NCI-H2196 (cell line): ENCODE measurements at regions not wholly inside any gene's neighbourhood (a gene's known extent, or its start where the extent isn't known, plus 50 kb on each side); places are given as distances from the start of the nearest gene placed in this dataset.
A peak's percentile ranks its signal among the peaks of the same experiment; 100 is the strongest.

Source experiments
- DNase-seq: peaks from one replicate; lab custom pipeline; 2025; ENCODE audit not compliant: unreplicated experiment; lab: John Stamatoyannopoulos, UW

DNA sequence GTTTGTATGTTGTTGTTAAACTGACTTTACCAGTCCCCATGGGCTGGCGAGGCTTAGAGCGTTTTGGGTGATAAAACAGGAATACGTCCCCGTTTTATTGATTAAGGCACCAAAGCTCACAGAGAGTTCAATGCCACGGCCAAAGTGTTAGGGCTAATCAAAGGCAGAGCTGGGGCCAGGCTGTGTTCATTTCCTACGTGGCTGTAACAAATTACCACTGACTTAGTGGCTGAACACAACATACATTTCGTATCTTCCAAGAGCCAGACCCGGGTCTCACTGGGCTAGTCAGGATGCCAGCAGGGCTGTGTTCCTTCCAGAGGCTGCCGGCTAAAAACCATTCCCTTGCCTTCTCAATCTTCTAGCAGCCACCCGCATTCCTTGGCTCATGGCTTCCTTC is 94.4 kb upstream of the HABP2 start:
- no peak for DNase-seq

GRCh38 chr10:113458944-113459343 is 93.9 kb upstream of the HABP2 start:
- no peak for DNase-seq

DNA sequence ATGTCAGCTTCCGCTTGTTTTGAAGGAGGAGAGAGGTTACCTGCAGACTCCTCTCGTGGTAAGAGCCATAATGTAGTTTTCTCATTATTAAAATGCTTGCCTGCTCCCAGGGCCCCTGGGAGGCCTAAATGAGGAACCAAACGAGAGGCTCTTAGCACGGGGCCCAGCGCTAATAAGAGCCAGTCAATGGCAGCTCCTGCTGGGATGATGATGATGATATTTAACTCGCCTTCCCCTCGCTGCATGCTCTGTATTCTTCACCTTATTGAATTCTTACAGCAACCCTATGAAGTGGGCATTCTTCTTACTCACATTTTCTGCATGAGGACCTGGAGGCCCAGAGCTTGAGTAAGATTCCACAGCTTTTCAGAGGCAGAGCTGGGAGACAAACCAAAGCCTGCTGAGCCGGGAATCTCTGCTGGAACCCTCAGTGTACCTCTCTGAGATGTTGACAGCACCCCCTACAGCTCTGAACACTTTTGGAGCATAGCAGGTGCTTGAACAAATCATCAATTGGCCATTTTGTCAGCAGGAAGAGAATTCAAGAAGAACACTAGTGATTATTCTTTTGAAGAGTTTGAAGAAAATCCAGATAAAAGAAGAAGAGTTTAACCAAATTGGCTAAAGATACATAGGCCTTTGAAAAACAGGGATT is 93.1 kb upstream of the HABP2 start:
- DNase-seq = no peak

DNA sequence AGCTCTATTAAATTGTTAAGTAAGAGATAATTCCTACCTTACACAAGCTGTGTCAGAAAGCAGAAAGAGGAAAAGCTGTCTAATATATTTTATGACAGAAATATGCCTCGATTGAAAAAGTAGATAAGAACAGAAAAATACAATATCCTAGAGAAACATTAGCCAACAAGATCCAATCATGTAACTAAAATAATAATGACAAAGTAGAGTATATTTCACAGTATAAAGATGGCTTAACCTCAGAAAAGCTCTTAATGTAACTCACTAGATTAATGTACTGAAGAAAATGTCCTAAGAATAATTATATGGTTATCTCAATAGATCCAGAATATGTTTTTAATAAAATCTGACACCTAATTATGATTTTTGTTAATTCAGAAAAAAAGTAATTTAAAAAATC is 89.8 kb upstream of the HABP2 start:
- DNase-seq = no peak

DNA sequence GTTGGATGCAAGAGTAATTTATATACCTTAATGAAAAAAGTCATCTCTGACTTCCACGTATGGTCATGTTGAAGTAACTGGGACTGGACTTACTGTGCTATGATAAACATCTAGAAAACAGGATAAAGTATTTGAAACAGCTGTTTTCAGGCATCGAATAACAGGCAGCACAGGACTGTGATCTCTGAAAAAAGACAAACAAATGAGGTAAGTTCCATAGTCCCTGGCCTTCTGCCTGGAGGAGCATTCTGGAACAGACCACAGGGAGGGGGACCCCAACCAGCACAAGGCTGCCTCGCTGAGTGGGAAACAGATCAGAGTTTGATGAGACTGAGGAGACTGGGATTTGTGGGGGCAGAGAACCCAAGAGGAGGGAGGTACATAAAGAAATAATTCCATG is 89.1 kb upstream of the HABP2 start:
- DNase-seq = no peak

- DNase-seq = no peak
Observed at GRCh38 chr10:113469796-113470195, 83.1 kb upstream of the HABP2 start.

DNA sequence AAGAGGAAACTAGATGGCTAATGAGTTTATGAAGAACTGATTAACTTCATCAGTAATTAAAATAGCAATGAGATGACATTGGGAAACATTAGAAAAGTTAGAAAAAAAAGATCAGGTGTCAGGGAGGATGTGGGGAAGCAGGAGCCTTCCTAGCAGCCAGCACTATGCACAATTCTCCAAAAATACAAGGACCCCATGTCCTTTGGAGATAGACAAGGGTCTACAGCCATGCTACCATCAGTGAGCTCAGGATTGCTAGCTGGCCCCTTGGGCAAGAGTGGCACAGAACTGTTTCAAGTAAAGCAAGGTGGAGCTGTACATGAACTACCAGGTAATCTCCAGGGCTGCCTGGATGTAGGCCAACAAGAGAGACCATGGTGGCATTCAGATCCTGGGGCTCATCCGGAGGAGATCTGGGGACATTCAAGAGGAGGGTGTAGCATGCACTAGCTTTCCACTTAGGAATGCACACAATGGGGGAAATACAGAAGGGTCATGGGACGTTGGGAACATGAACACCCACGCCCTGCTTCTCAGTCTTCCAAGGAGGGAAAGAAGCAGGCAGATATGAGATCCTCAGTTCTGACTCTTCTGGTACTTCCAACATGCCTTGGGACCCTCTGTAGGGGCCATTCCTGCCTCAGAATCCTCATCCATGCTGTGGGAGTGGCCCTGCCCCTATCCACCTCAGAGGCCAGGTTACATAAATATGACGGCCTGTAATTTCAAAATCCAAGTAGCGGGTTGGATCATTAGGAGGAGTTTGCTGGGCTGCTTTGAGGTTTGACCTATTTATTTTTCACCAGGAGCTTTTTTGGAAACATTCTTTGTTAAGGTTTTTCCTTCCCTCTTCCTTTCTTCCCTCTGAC is 82.2 kb upstream of the HABP2 start:
- DNase-seq = no peak

DNA sequence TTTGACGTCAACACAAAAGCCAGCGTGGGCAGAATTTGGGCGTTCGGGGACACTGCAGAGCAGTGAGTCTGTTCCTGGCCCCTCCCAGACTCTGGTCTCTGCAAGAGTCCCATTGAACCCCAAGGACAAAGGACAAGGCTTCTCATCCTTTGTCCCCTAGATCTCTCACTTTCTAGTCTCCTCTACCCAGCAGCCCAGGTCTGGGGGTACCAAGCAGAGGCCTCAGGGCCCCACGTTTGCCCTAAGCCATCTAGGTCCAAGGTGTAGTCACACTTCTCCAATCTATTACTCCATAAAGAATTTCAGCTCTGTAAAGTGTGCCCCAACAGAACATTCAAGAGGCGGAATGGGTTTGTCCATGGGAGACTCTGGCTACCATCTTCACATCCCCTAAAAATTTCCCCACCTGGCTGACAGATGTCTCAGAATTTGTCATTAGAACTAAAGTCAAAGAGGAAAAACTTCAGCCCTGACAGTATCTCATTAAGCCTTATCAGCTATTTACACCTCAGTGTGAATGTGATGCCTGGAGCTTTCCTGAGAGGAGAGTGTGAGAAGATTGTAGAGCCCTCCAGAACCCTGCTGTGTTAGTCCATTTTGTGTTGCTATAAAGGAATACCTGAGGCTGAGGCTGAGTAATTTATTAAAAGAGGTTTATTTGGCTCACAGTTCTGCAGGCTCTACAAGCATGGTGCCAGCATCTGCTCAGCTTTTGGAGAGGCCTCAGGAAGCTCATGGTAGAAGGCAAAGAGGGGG is 81.4 kb upstream of the HABP2 start:
- DNase-seq = no peak

DNA sequence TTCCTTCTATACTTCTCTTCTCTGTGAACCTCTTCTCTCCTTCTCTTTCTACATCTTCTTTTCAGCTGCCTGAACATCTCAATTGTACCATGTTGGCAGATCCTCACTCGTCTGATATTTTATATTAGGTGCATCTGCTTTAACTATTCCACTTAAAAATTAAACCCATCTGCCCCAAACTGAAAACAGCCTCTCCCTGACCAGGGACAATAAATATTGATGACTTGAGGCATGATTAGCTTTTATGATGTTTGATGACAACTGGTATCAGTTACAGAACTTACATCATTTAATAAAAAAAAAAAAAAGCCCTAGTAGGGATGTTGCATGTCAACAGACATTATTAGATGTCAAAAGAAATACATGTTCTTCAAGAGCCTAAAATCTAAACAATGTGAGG is 79.8 kb upstream of the HABP2 start:
- DNase-seq = no peak

DNA sequence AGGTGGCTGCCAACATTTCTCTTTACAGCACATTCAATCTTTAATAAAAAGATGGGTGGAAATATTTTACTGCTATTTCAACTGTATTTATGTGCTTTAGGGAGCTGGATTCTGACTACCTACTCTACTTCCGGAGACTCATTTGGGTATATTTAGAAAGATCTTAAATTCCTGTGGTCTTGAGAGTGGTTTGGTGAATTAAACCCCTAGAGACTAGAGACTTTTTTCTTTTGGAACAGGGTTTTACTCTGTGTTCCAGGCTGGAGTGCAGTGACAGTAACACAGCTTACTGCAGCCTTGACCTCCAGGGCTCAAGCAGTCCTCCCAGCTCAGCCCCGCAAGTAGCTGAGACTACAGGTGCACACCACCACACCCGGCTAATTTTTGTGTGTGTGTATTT is 79.0 kb upstream of the HABP2 start:
- DNase-seq = no peak

GRCh38 chr10:113474752-113475151 is 78.1 kb upstream of the HABP2 start:
- no peak for DNase-seq

- no peak for DNase-seq
Observed at GRCh38 chr10:113475381-113475807, 77.5 kb upstream of the HABP2 start.

DNA sequence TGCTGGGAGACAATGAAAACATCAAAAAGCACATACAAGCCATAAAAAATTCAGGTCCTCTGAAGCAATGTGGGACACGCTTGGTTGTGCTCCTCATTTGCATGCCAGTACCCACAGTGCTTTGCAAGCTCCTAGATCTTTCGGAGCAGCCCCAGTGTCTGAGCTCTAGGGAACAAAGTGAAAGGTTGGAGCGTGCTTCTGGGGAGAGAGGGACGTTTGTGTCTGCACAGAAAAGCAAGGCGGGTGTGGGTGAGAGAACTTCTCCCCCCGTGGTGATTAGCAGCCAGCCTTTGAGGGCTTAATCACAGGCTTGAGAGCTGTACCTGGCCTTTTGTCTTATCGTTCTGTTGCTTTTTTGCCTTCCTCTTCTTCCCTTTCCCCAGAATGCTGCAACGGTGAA is 76.7 kb upstream of the HABP2 start:
- no peak for DNase-seq

- DNase-seq = no peak
Observed at GRCh38 chr10:113476673-113477072, 76.2 kb upstream of the HABP2 start.

DNA sequence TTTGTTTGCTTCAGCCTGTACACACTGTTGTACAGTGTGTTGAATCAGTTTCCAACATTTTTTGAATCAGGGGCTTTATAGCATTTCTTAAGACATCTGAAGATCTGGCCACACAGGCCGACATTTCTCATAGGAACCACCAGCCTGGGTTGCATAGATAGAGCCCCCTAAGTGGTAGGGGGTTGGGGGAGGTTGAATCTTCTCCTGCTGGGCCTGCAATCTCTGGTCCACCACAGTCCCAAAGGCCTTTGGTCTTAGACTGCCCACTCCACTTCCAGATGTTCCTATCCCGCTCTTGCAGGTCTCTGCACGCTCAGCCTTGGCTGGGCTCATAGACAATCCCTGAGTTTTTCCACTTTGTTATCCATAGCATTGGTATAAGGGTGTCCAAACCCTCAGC is 75.4 kb upstream of the HABP2 start:
- no peak for DNase-seq

- DNase-seq = no peak
Observed at GRCh38 chr10:113479346-113480080, 73.3 kb upstream of the HABP2 start.

GRCh38 chr10:113480081-113480360 is 72.8 kb upstream of the HABP2 start:
- no peak for DNase-seq

DNA sequence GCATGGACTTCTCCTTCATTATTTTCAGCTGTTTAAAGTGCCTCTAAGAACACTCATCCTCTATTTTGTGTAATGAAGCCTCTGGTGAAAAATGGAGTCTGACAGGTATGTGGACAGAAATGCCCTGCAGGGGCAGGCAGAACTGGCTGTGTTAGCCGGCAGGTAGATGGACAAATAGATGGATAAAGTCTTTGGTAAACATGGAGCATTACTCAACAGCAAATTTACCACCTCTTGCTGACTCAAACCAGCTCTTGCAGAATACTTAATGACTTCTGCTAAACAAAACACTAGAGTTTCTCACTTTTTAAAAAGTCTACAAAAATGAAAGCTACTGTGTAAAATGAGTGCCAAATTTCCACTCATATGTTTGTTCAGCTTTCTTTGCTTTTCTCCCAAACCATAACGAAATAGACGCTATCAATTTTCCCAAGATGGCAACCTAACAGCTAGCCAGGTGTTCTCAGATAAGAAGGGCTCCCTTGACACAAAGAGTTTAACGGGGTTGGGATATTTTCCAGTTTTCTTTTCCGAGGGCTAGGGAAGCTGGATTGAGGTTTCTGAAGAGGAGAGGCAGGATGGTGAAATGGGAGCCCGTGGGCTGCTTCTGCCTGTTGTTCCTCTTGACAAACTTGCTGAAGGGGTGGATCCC is 71.9 kb upstream of the HABP2 start:
- peak; percentile 49 for DNase-seq

GRCh38 chr10:113484487-113484886 is 68.4 kb upstream of the HABP2 start:
- no peak for DNase-seq

DNA sequence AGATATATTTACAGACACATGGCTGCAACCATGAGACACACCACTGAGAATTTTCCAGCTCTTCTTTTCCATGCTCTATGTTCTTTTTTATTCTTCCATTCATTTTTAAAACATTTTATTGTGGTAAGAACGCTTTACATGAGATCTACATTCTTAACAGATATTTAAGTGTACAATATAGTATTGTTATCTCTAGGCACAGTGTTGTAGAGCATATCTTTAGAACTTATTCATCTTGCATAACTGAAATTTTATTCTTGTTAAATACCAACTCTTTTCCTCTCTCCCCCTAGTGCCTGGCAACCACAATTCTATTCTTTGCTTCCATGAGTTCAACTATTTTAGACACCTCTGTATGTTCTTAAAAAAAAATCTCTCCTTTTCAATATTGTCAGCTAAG is 67.1 kb upstream of the HABP2 start:
- DNase-seq = no peak

DNA sequence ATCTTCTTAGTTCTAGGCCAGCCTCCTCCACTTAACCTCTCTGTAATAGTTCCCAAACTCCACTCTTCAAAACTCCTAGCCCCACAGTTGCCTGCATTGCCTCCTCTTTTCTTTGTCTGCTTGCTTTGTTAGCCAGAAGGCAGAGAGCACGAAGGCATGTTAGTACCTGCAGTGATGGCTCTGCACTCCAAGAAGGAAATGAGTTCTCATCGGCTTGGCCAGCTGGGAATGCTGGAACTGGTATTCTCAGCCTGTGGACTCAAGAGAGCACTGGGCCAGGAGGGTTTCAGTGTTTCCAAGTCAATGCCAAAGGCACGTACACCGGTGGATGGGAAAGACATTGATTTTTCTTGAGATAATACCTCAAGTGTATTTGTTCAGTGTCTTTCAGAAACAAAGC is 66.3 kb upstream of the HABP2 start:
- no peak for DNase-seq
